Upper lobe of left lung (tissue), 6 donors: ENCODE measurements at regions not wholly inside any gene's neighbourhood (a gene's known extent, or its start where the extent isn't known, plus 50 kb on each side); places are given as distances from the start of the nearest gene placed in this dataset.

Source experiments
- ATAC-seq, 2 donors: fragments of 200-7000 bp; cut with Tn5 transposase; one replicate each; pipeline ENCODE4 v1.9.1; 2022; ENCODE audit warnings: mild to moderate bottlenecking in 2 of 2, moderate library complexity in 2 of 2; ENCODE audit not compliant: low FRiP score in 2 of 2
- DNase-seq, 2 donors: peaks; one replicate each; pipeline ENCODE4 v3.0.0-alpha.2; 2019 to 2020
- H3K27ac ChIP-seq, 4 donors: fragments of 200-600 bp; sonication (generic); one replicate each; pipeline ENCODE4 v1.5.1; 2016 to 2019
- H3K27me3 ChIP-seq, 4 donors: fragments of 200-600 bp; sonication (generic); one replicate each; pipeline ENCODE4 v1.5.1; 2017 to 2019
- H3K36me3 ChIP-seq, 4 donors: fragments of 200-600 bp; sonication (generic); one replicate each; pipeline ENCODE4 v1.5.1; 2016 to 2019
- H3K4me1 ChIP-seq, 4 donors: fragments of 200-600 bp; sonication (generic); one replicate each; pipeline ENCODE4 v1.5.1; 2018 to 2019
- H3K4me3 ChIP-seq, 4 donors: fragments of 200-600 bp; sonication (generic); one replicate each; pipeline ENCODE4 v1.5.1; 2017 to 2019; ENCODE audit warnings: mild to moderate bottlenecking in 2 of 4, moderate library complexity in 1 of 4
- H3K9me3 ChIP-seq, 4 donors: fragments of 200-600 bp; sonication (generic); one replicate each; pipeline ENCODE4 v1.5.1; 2018 to 2019
- CTCF ChIP-seq, 6 experiments: fragments of 450-650 bp in 4 of 6; fragments of 200-600 bp in 2 of 6; sonication (generic) in 2 of 6; IDR thresholded peaks; one replicate each; pipeline ENCODE4 v1.5.1; 2016 to 2019; ENCODE audit warnings: antibody characterized with exemption in 6 of 6
- EP300 ChIP-seq, 4 donors: sonication (generic); formaldehyde crosslinking; IDR thresholded peaks; one replicate each; pipeline ENCODE4 v1.5.1; 2017; ENCODE audit warnings: antibody characterized with exemption in 4 of 4, control low read depth in 2 of 4
- POLR2A ChIP-seq, 4 donors: fragments of 450-650 bp; IDR thresholded peaks; one replicate each; pipeline ENCODE4 v1.5.1; 2016 to 2017; ENCODE audit warnings: antibody characterized with exemption in 4 of 4, mild to moderate bottlenecking in 2 of 4
- POLR2AphosphoS5 ChIP-seq, 2 donors: sonication (generic); formaldehyde crosslinking; IDR thresholded peaks; one replicate each; pipeline ENCODE4 v1.5.1; 2017; ENCODE audit warnings: antibody characterized with exemption in 2 of 2
- WGBS, 2 donors: methylation state at CpG; one replicate each; pipeline ENCODE4 v1.1.5; 2017 to 2018; 5-methylcytosine and 5-hydroxymethylcytosine counted together
- donor health status: DM: no; HTN: no; CAD: no; lungs with moderate emphysema.
- donor health status: DM: no; HTN: yes; CAD: no; lungs with severe emphysema.

- DNase-seq (no peak), ATAC-seq (no peak)
- TF ChIP-seq EP300 (IDR thresholded peaks at IDR 0.05) = no peak
- TF ChIP-seq CTCF (IDR thresholded peaks at IDR 0.05) = no peak
- TF ChIP-seq POLR2A (IDR thresholded peaks at IDR 0.05) = no peak
- no peak for TF ChIP-seq POLR2AphosphoS5 (IDR thresholded peaks at IDR 0.05)
- 86 to 96% methylated on average over 2 of the region's 2 CpGs for WGBS, 2 donors
- H3K36me3 ChIP-seq = no peaks in the 10 kb centered on the region
- H3K27ac ChIP-seq = no peak overlapping the region
- no peak overlapping the region for H3K4me3 ChIP-seq
- H3K27me3 ChIP-seq = no peaks in the 10 kb centered on the region
- no peaks in the 10 kb centered on the region for H3K4me1 ChIP-seq
- peaks cover 0 to 8% (median 7%) of the 10 kb centered on the region in 4 donors for H3K9me3 ChIP-seq
Observed at GRCh38 chr5:142475102-142475513, 150.3 kb upstream of the SPRY4 start.

GRCh38 chr5:142474431-142475094 lies 149.7 kb upstream of the SPRY4 start:
- Histone ChIP-seq H3K9me3 (peaks cover 0 to 8% (median 7%) of the 10 kb centered on the region in 4 donors), H3K4me3 (no peak overlapping the region), H3K27ac (no peak overlapping the region), H3K4me1 (no peaks in the 10 kb centered on the region), H3K36me3 (no peaks in the 10 kb centered on the region), H3K27me3 (no peaks in the 10 kb centered on the region)
- WGBS, 2 donors = 90 to 93% methylated on average over 2 of the region's 2 CpGs
- ATAC-seq (no peak), DNase-seq (no peak)
- no peak for TF ChIP-seq EP300 (IDR thresholded peaks at IDR 0.05)
- TF ChIP-seq POLR2A (IDR thresholded peaks at IDR 0.05) = no peak
- no peak for TF ChIP-seq CTCF (IDR thresholded peaks at IDR 0.05)
- TF ChIP-seq POLR2AphosphoS5 (IDR thresholded peaks at IDR 0.05) = no peak

GRCh38 chr5:142473038-142473437 lies 148.2 kb upstream of the SPRY4 start:
- Histone ChIP-seq H3K27me3 (no peaks in the 10 kb centered on the region), H3K9me3 (no peaks in the 10 kb centered on the region), H3K4me1 (no peaks in the 10 kb centered on the region), H3K36me3 (no peaks in the 10 kb centered on the region), H3K4me3 (no peak overlapping the region), H3K27ac (no peak overlapping the region)
- TF ChIP-seq POLR2AphosphoS5 (IDR thresholded peaks at IDR 0.05) = no peak
- TF ChIP-seq EP300 (IDR thresholded peaks at IDR 0.05) = no peak
- TF ChIP-seq CTCF (IDR thresholded peaks at IDR 0.05) = no peak
- TF ChIP-seq POLR2A (IDR thresholded peaks at IDR 0.05) = no peak
- DNase-seq (no peak), ATAC-seq (no peak)

GRCh38 chr5:142472306-142472951 lies 147.6 kb upstream of the SPRY4 start:
- H3K9me3 ChIP-seq = no peaks in the 10 kb centered on the region
- TF ChIP-seq CTCF (IDR thresholded peaks at IDR 0.05) = no peak
- peak in 1 of 4 donors; percentile 15 for TF ChIP-seq EP300 (IDR thresholded peaks at IDR 0.05)
- no peak overlapping the region for H3K4me3 ChIP-seq
- ATAC-seq (no peak), DNase-seq (peak in 1 of 2 donors; percentile 26)
- WGBS, 2 donors = 84% methylated on average over 7 of the region's 7 CpGs
- H3K27ac ChIP-seq = no peak overlapping the region
- H3K27me3 ChIP-seq = no peaks in the 10 kb centered on the region
- no peaks in the 10 kb centered on the region for H3K36me3 ChIP-seq
- H3K4me1 ChIP-seq = no peaks in the 10 kb centered on the region
